Erythroblast (primary cell): ENCODE measurements at regions not wholly inside any gene's neighbourhood (a gene's known extent, or its start where the extent isn't known, plus 50 kb on each side); places are given as distances from the start of the nearest gene placed in this dataset.

ENCODE experiments used
- GATA1 ChIP-seq: IDR thresholded peaks from 2 replicates; pipeline ENCODE4 v1.6.1; 2011; ENCODE audit warnings: low read depth, mild to moderate bottlenecking, control low read depth, low read length, moderate library complexity
- POLR2A ChIP-seq: IDR thresholded peaks from 2 replicates; pipeline ENCODE4 v1.6.1; 2011; ENCODE audit warnings: mild to moderate bottlenecking, low read length

GRCh38 chr16:86112178-86112577 lies 213.2 kb downstream of the IRF8 start:
- TF ChIP-seq POLR2A (no peak), GATA1 (no peak)
